ENCODE measurements at regions not wholly inside any gene's neighbourhood (a gene's known extent, or its start where the extent isn't known, plus 50 kb on each side); places are given as distances from the start of the nearest gene placed in this dataset.

GRCh38 chr10:78774999-78775711, 293.6 kb upstream of the ZMIZ1 start:
- Histone ChIP-seq H3K36me3 (no peaks in the 10 kb centered on the region), H3K27me3 (ENCODE audit: low read depth) (no peaks in the 10 kb centered on the region), H3K4me3 (no peak overlapping the region), H3K9me3 (replicated peaks) (no peaks in the 10 kb centered on the region), H3K4me1 (peaks cover 59% of the 10 kb centered on the region), H3K27ac (replicated peaks) (peak overlapping the region; percentile 54)
- no peak for TF ChIP-seq CTCF (IDR thresholded peaks at IDR 0.05; ENCODE audit: borderline replicate concordance)
- no peak for DNase-seq
- intact Hi-C loops (cut with micrococcal nuclease) = no loop called here

- peaks cover 63% of the 10 kb centered on the region for H3K4me1 ChIP-seq
- no peaks in the 10 kb centered on the region for H3K27me3 ChIP-seq (ENCODE audit: low read depth)
- no peaks in the 10 kb centered on the region for H3K9me3 ChIP-seq (replicated peaks)
- no peak overlapping the region for H3K4me3 ChIP-seq
- no peak for DNase-seq
- TF ChIP-seq CTCF (IDR thresholded peaks at IDR 0.05; ENCODE audit: borderline replicate concordance) = no peak
- H3K27ac ChIP-seq (replicated peaks) = peak overlapping the region; percentile 54
- H3K36me3 ChIP-seq = no peaks in the 10 kb centered on the region
- intact Hi-C loops (cut with micrococcal nuclease) = no loop called here
Observed at GRCh38 chr10:78775891-78776290, 292.9 kb upstream of the ZMIZ1 start.

GRCh38 chr10:78776756-78777155, 292.0 kb upstream of the ZMIZ1 start:
- TF ChIP-seq CTCF (IDR thresholded peaks at IDR 0.05; ENCODE audit: borderline replicate concordance) = no peak
- Histone ChIP-seq H3K27ac (replicated peaks) (peak overlapping the region; percentile 89), H3K4me3 (no peak overlapping the region), H3K9me3 (replicated peaks) (no peaks in the 10 kb centered on the region), H3K4me1 (peaks cover 66% of the 10 kb centered on the region), H3K27me3 (ENCODE audit: low read depth) (no peaks in the 10 kb centered on the region), H3K36me3 (no peaks in the 10 kb centered on the region)
- no peak for DNase-seq
- intact Hi-C loops (cut with micrococcal nuclease) = no loop called here

GRCh38 chr10:78777466-78777865, 291.3 kb upstream of the ZMIZ1 start:
- intact Hi-C loops (cut with micrococcal nuclease) = no loop called here
- H3K27me3 ChIP-seq (ENCODE audit: low read depth) = no peaks in the 10 kb centered on the region
- TF ChIP-seq CTCF (IDR thresholded peaks at IDR 0.05; ENCODE audit: borderline replicate concordance) = no peak
- no peaks in the 10 kb centered on the region for H3K9me3 ChIP-seq (replicated peaks)
- H3K36me3 ChIP-seq = no peaks in the 10 kb centered on the region
- no peak overlapping the region for H3K4me3 ChIP-seq
- peak overlapping the region; percentile 89 for H3K27ac ChIP-seq (replicated peaks)
- peak; percentile 73 for DNase-seq
- peaks cover 60% of the 10 kb centered on the region for H3K4me1 ChIP-seq

GRCh38 chr10:78777867-78778266, 290.9 kb upstream of the ZMIZ1 start:
- H3K27me3 ChIP-seq (ENCODE audit: low read depth) = no peaks in the 10 kb centered on the region
- DNase-seq = no peak
- intact Hi-C loops (cut with micrococcal nuclease) = no loop called here
- H3K27ac ChIP-seq (replicated peaks) = peak overlapping the region; percentile 89
- H3K36me3 ChIP-seq = no peaks in the 10 kb centered on the region
- no peaks in the 10 kb centered on the region for H3K9me3 ChIP-seq (replicated peaks)
- H3K4me1 ChIP-seq = peaks cover 57% of the 10 kb centered on the region
- H3K4me3 ChIP-seq = no peak overlapping the region
- no peak for TF ChIP-seq CTCF (IDR thresholded peaks at IDR 0.05; ENCODE audit: borderline replicate concordance)
